Right renal pelvis (tissue), 4 donors: ENCODE measurements at regions not wholly inside any gene's neighbourhood (a gene's known extent, or its start where the extent isn't known, plus 50 kb on each side); places are given as distances from the start of the nearest gene placed in this dataset.
A peak's percentile ranks its signal among the peaks of the same experiment; 100 is the strongest.
"Not testable (repeated sequence)": the region's sequence is repeated elsewhere in the genome, so short reads cannot be mapped to it uniquely, and the experiment has no call there.

ENCODE experiments used
- DNase-seq, 4 donors: peaks; one replicate each; pipeline ENCODE4 v3.0.0-alpha.2; 2013; ENCODE audit warnings: low read depth in 4 of 4, low spot score in 3 of 4, missing footprints in 1 of 4

DNA sequence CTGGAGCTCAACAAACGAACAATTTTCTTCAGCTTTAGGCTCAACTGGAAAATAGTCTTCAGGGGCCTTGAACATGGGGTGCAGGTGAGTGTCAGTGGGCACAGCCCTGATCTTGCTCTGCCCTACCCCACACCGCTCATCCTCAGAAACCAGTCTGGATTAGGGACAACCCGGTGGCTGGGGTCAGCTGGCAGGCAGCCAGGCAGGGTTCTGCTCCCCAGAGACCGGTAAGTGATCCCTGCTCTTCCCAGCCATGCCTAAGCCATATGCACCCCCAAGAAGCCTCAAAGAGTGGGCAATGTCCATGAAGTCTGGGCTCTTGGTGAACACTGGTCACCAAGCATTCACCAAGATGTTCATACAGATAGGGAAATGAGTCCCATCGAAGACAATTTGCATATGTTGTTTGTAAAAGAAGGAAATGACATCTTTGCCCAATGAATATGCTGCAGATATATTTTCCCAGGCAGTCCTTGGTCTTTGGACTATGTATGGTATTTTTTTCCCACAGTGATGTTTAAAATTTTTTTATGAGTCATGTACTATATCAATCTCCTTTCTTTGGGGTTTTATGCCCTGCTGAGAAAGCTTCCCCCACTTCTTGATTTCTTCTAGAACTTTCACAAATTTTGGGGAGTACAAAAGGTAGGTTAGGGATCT, 63.9 kb upstream of the VASH1 start:
- DNase-seq: no peak

DNA sequence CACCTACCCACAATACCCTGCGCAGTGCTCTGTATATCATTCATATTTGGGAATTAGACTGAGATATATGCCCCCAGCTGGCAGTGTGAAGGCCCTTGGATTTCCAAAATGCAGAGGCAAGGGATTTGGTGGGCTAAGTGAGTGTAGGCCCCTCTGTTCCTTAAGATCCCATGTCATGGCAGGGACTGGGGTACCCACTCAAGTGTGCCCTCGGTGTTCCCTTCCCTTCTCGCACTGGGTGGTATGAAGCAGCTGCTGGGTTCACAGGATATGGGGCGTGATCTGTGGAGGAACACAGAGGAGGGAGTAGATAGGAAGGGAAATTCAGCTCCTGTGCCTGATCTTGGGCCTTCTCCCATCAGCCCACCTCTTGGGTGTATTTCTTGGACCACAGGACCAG, 63.1 kb upstream of the VASH1 start:
- DNase-seq: no peak

DNA sequence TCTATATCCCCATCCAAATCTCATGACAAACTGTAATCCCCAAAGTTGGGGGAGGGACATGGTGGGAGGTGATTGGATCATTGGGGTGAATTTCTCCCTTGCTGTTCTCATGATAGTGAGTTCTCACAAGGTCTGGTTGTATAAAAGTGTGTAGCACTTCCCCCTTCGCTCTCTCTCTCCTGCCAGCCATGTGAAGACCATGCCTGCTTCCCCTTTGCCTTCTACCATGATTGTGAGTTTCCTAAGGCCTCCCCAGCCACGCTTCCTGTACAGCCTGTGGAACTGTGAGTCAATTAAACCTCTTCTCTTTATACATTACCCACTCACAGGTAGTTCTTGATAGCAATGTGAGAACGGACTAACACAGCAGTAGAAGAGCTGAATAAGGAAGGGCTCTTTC, 62.6 kb upstream of the VASH1 start:
- no peak for DNase-seq

GRCh38 chr14:76699209-76699938, 61.9 kb upstream of the VASH1 start:
- DNase-seq: no peak

GRCh38 chr14:76699939-76700590, 61.2 kb upstream of the VASH1 start:
- DNase-seq: no peak

GRCh38 chr14:76701436-76701835, 59.8 kb upstream of the VASH1 start:
- DNase-seq: no peak

GRCh38 chr14:76701981-76702380, 59.3 kb upstream of the VASH1 start:
- no peak for DNase-seq

- DNase-seq: no peak
These were observed 56.1 kb upstream of the VASH1 start for GRCh38 chr14:76705214-76705613.

GRCh38 chr14:76706207-76706606, 55.1 kb upstream of the VASH1 start:
- DNase-seq: not testable (repeated sequence)

DNA sequence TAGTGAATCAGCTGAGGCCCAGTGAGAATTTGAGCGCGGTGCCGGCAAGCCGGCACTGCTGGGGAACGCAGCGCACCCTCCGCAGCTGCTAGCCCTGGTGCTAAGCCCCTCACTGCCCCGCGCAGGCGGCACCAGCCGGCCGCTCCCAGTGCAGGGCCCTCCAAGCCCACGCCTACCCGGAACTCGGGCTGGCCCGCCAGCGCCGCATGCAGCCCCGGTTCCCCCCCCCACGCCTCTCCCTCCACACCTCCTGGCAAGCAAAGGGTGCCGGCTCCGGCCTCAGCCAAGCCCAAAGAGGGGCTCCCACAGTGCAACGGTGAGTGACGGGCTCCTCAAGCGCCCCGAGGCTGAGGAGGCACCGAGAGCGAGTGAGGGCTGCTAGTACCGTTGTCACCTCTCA, 54.5 kb upstream of the VASH1 start:
- no peak for DNase-seq

- no peak for DNase-seq
These were observed 53.2 kb upstream of the VASH1 start for GRCh38 chr14:76708028-76708427.

DNA sequence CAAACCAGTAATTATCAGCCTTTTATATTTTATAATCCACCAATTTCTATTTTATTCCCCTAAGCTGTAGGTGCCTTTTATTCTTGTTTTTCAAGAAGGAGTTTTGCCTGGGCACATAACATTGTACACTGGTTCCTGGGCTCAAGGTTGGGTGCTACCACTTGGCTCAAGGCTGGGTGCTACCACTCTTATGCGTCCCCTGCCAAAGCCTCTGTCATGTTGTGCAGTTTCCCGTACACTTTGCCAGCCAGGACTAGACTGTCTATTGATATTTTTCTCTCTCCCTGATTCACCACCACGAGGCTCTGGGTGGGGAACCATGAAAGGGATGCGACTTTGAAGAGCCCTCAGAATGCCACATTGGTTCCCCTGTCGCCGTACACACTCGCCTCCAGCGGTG, 52.5 kb upstream of the VASH1 start:
- DNase-seq: no peak

DNA sequence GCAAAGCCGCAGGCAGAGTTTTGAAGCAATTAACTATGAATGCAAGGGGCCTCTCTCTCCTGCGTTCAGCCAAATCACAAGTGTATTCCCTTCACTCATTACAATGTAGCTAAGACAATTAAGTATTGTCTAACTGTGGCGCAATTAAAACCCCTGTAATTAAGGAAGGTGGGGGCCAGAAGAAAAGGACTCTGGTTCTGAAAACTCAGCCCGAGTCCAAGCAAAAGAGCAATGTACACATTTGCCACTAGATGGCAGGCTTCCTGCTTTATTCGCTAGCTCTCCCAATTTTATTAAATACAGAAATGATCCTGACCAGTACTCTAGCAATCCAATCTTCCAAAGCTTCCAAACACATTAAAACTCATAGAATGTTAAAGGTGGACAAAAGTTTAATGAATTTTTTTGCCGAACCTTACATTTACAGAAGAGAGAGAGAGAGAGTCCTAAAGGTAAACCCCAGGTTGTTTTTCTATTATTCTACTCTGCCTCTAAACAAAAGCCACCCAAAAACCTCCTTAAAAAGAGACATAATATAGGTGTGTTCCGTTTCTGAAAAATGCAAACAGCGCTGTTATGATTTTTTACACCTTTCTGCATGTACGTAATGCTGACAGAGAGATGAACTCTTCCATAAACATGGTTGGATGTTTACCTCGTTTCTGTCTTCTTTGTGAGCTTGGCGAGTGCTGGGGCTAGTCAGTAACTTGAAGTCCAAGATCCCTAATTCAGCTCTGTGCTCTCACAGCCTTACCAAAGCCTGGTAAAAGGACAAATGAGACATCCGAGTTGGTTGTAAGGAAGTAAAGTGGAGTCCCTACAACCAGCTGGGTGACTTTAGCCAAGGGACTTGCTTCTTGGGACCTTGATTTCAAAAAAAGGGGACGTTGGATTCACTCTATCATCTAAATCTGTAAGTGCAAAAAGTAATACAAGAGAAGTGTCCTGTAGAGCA, 50.9 kb upstream of the VASH1 start:
- DNase-seq: peak in 3 of 4 donors; percentile 28 to 36 (median 28)
